WTC11 (cell line): ENCODE measurements at regions not wholly inside any gene's neighbourhood (a gene's known extent, or its start where the extent isn't known, plus 50 kb on each side); places are given as distances from the start of the nearest gene placed in this dataset.

ENCODE experiments used
- ATAC-seq: fragments of 200-7000 bp; cut with Tn5 transposase; 2 replicates; pipeline ENCODE4 v1.10.0; 2021; ENCODE audit warnings: mild to moderate bottlenecking, moderate library complexity
- CTCF ChIA-PET: fragments of 300-600 bp; sonication (Branson Sonifier 250); formaldehyde crosslinking; loops from one replicate; lab custom pipeline; 2021; ENCODE audit warnings: antibody characterized with exemption; lab: Charles Lee
- POLR2A ChIA-PET: fragments of 350-600 bp; sonication (Branson Sonifier 250); formaldehyde crosslinking; loops from one replicate; lab custom pipeline; 2021; ENCODE audit warnings: antibody characterized with exemption; lab: Charles Lee
- DNase-seq: peaks from one replicate; pipeline ENCODE4 v3.0.0; 2021; ENCODE audit warnings: low spot score
- H3K27ac Mint-ChIP-seq: 2 replicates; pipeline ENCODE4 v1.8.0; 2021; ENCODE audit warnings: mixed read lengths
- H3K27me3 Mint-ChIP-seq: 2 replicates; pipeline ENCODE4 v1.8.0; 2021; ENCODE audit warnings: low read depth, mild to moderate bottlenecking, moderate library complexity, mixed read lengths
- H3K36me3 Mint-ChIP-seq: 2 replicates; pipeline ENCODE4 v1.8.0; 2021; ENCODE audit warnings: mixed read lengths
- H3K4me1 Mint-ChIP-seq: 2 replicates; pipeline ENCODE4 v1.8.0; 2022; ENCODE audit warnings: mixed read lengths
- H3K4me3 Mint-ChIP-seq: 2 replicates; pipeline ENCODE4 v1.8.0; 2021; ENCODE audit warnings: mild to moderate bottlenecking, moderate library complexity, mixed read lengths
- H3K9me3 Mint-ChIP-seq: 2 replicates; pipeline ENCODE4 v1.8.0; 2021; ENCODE audit warnings: mixed read lengths
- FOXJ3 ChIP-seq: sonication (generic); formaldehyde crosslinking; IDR thresholded peaks from 2 replicates; pipeline ENCODE4 v1.9.0; 2021; ENCODE audit warnings: missing genetic modification reagents, mild to moderate bottlenecking, borderline replicate concordance
- GABPB1 ChIP-seq: sonication (generic); formaldehyde crosslinking; IDR thresholded peaks from 2 replicates; pipeline ENCODE4 v1.8.1; 2023; ENCODE audit warnings: mild to moderate bottlenecking, missing genetic modification reagents
- JUN ChIP-seq: sonication (generic); formaldehyde crosslinking; IDR thresholded peaks from 2 replicates; pipeline ENCODE4 v1.8.0; 2023; ENCODE audit warnings: mild to moderate bottlenecking, missing genetic modification reagents
- KAT7 ChIP-seq: sonication (generic); formaldehyde crosslinking; IDR thresholded peaks from 2 replicates; pipeline ENCODE4 v1.8.1; 2023; ENCODE audit warnings: missing genetic modification reagents, mild to moderate bottlenecking, borderline replicate concordance
- TP53 ChIP-seq: sonication (generic); formaldehyde crosslinking; IDR thresholded peaks from 2 replicates; pipeline ENCODE4 v1.8.1; 2023; ENCODE audit warnings: mild to moderate bottlenecking, missing genetic modification reagents
- USF2 ChIP-seq: sonication (generic); formaldehyde crosslinking; IDR thresholded peaks from 2 replicates; pipeline ENCODE4 v1.8.1; 2023; ENCODE audit warnings: mild to moderate bottlenecking, missing genetic modification reagents, moderate library complexity
- ZBTB43 ChIP-seq: sonication (generic); formaldehyde crosslinking; IDR thresholded peaks from 2 replicates; pipeline ENCODE4 v1.8.1; 2023; ENCODE audit warnings: mild to moderate bottlenecking, missing genetic modification reagents
- ZNF281 ChIP-seq: sonication (generic); formaldehyde crosslinking; IDR thresholded peaks from 2 replicates; pipeline ENCODE4 v1.8.0; 2023; ENCODE audit warnings: mild to moderate bottlenecking, missing genetic modification reagents
- TF ChIP-seq, protein P1 (sequence below): sonication (generic); formaldehyde crosslinking; IDR thresholded peaks from 2 replicates; pipeline ENCODE4 v1.8.1; 2022; ENCODE audit warnings: low read depth, missing genetic modification reagents, borderline replicate concordance
- TF ChIP-seq, protein P2 (sequence below): sonication (generic); formaldehyde crosslinking; IDR thresholded peaks from 2 replicates; pipeline ENCODE4 v1.8.0; 2023; ENCODE audit warnings: missing genetic modification reagents
- TF ChIP-seq, protein P3 (sequence below): fragments of 250-450 bp; sonication (Bioruptor Pico); IDR thresholded peaks from 2 replicates; pipeline ENCODE4 v1.9.0; 2021; ENCODE audit warnings: mild to moderate bottlenecking
- TF ChIP-seq, protein P4 (sequence below): fragments of 250-450 bp; sonication (Bioruptor Pico); IDR thresholded peaks from 2 replicates; pipeline ENCODE4 v1.9.0; 2021; ENCODE audit warnings: mild to moderate bottlenecking, borderline replicate concordance

GRCh38 chr6:51098246-51098645 lies 279.6 kb downstream of the TFAP2B start:
- ATAC-seq (no peak), DNase-seq (no peak)
- Mint-ChIP-seq H3K4me1 (peaks cover 4% of the 10 kb centered on the region), H3K36me3 (no peaks in the 10 kb centered on the region), H3K27ac (no peak overlapping the region), H3K27me3 (no peaks in the 10 kb centered on the region), H3K9me3 (peaks cover 5% of the 10 kb centered on the region), H3K4me3 (no peak overlapping the region)
- POLR2A ChIA-PET: no interaction called here
- TF ChIP-seq, protein P1, sequence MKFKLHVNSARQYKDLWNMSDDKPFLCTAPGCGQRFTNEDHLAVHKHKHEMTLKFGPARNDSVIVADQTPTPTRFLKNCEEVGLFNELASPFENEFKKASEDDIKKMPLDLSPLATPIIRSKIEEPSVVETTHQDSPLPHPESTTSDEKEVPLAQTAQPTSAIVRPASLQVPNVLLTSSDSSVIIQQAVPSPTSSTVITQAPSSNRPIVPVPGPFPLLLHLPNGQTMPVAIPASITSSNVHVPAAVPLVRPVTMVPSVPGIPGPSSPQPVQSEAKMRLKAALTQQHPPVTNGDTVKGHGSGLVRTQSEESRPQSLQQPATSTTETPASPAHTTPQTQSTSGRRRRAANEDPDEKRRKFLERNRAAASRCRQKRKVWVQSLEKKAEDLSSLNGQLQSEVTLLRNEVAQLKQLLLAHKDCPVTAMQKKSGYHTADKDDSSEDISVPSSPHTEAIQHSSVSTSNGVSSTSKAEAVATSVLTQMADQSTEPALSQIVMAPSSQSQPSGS (CRISPR knock-in tag): no peak
- TF ChIP-seq ZBTB43 (CRISPR knock-in tag) (no peak), FOXJ3 (no peak), KAT7 (no peak), ZNF281 (CRISPR knock-in tag) (no peak), JUN (CRISPR knock-in tag) (no peak), USF2 (CRISPR knock-in tag) (no peak), GABPB1 (CRISPR knock-in tag) (no peak), TP53 (no peak)
- TF ChIP-seq, protein P2, sequence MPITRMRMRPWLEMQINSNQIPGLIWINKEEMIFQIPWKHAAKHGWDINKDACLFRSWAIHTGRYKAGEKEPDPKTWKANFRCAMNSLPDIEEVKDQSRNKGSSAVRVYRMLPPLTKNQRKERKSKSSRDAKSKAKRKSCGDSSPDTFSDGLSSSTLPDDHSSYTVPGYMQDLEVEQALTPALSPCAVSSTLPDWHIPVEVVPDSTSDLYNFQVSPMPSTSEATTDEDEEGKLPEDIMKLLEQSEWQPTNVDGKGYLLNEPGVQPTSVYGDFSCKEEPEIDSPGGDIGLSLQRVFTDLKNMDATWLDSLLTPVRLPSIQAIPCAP (CRISPR knock-in tag): no peak
- TF ChIP-seq, protein P3, sequence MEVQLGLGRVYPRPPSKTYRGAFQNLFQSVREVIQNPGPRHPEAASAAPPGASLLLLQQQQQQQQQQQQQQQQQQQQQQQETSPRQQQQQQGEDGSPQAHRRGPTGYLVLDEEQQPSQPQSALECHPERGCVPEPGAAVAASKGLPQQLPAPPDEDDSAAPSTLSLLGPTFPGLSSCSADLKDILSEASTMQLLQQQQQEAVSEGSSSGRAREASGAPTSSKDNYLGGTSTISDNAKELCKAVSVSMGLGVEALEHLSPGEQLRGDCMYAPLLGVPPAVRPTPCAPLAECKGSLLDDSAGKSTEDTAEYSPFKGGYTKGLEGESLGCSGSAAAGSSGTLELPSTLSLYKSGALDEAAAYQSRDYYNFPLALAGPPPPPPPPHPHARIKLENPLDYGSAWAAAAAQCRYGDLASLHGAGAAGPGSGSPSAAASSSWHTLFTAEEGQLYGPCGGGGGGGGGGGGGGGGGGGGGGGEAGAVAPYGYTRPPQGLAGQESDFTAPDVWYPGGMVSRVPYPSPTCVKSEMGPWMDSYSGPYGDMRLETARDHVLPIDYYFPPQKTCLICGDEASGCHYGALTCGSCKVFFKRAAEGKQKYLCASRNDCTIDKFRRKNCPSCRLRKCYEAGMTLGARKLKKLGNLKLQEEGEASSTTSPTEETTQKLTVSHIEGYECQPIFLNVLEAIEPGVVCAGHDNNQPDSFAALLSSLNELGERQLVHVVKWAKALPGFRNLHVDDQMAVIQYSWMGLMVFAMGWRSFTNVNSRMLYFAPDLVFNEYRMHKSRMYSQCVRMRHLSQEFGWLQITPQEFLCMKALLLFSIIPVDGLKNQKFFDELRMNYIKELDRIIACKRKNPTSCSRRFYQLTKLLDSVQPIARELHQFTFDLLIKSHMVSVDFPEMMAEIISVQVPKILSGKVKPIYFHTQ: no peak
- TF ChIP-seq, protein P4, sequence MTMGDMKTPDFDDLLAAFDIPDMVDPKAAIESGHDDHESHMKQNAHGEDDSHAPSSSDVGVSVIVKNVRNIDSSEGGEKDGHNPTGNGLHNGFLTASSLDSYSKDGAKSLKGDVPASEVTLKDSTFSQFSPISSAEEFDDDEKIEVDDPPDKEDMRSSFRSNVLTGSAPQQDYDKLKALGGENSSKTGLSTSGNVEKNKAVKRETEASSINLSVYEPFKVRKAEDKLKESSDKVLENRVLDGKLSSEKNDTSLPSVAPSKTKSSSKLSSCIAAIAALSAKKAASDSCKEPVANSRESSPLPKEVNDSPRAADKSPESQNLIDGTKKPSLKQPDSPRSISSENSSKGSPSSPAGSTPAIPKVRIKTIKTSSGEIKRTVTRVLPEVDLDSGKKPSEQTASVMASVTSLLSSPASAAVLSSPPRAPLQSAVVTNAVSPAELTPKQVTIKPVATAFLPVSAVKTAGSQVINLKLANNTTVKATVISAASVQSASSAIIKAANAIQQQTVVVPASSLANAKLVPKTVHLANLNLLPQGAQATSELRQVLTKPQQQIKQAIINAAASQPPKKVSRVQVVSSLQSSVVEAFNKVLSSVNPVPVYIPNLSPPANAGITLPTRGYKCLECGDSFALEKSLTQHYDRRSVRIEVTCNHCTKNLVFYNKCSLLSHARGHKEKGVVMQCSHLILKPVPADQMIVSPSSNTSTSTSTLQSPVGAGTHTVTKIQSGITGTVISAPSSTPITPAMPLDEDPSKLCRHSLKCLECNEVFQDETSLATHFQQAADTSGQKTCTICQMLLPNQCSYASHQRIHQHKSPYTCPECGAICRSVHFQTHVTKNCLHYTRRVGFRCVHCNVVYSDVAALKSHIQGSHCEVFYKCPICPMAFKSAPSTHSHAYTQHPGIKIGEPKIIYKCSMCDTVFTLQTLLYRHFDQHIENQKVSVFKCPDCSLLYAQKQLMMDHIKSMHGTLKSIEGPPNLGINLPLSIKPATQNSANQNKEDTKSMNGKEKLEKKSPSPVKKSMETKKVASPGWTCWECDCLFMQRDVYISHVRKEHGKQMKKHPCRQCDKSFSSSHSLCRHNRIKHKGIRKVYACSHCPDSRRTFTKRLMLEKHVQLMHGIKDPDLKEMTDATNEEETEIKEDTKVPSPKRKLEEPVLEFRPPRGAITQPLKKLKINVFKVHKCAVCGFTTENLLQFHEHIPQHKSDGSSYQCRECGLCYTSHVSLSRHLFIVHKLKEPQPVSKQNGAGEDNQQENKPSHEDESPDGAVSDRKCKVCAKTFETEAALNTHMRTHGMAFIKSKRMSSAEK (CRISPR knock-in tag): no peak
- CTCF ChIA-PET: no interaction called here
